ENCODE measurements at regions not wholly inside any gene's neighbourhood (a gene's known extent, or its start where the extent isn't known, plus 50 kb on each side); places are given as distances from the start of the nearest gene placed in this dataset.
"Not testable (repeated sequence)": the region's sequence is repeated elsewhere in the genome, so short reads cannot be mapped to it uniquely, and the experiment has no call there.

DNA sequence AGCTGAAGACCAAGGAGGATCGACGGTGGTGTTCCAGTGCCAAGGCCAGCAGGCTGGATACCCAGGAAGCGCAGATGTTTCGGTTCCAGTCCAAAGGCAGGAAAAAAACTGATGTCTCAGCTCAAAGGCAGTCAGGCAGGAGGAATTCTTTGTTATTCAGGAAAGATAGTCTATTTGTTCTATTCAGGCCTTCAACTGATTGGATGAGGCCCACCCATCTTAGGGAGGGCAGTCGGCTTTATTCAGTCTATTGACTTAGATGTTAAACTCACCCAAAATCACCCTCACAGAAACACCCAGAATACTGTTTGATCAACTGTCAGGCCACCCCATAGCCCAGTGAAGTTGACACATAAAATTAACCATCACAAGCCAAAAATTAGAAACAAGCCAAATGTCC, 63.9 kb upstream of the SMURF2 start:
- H2AFZ ChIP-seq (ENCODE audit: low read length); DNase-seq (ENCODE audit: low spot score); H3K4me3 ChIP-seq (replicated peaks in 1 of 3; ENCODE audit: insufficient read depth in 1 of 3, low read depth in 2 of 3, low read length in 3 of 3); H3K27ac ChIP-seq (ENCODE audit: extremely low read length, insufficient read depth, low read length); POLR2A ChIA-PET; H3K9me3 ChIP-seq (ENCODE audit: low read length); H4K20me1 ChIP-seq (ENCODE audit: insufficient read depth, low read length); in situ Hi-C loops (cut with HindIII; ENCODE audit: extremely low pct_ligation_motif_present, low pct_unique_long_range_greater_than_20kb); H3K79me2 ChIP-seq (ENCODE audit: insufficient read depth, low read length); H3K27me3 ChIP-seq (ENCODE audit: control insufficient read depth in 1 of 2, insufficient read depth in 2 of 2, low read length in 2 of 2); H3K36me3 ChIP-seq (replicated peaks in 1 of 2; ENCODE audit: control insufficient read depth in 1 of 2, insufficient read depth in 2 of 2, low read length in 2 of 2); H3K4me2 ChIP-seq (ENCODE audit: low read depth, low read length); intact Hi-C loops (cut with micrococcal nuclease; ENCODE audit: unreplicated experiment); BruUV-seq (replicated peaks); ATAC-seq; H3K9ac ChIP-seq (ENCODE audit: insufficient read depth, low read depth, low read length): not testable (repeated sequence)
- peak; percentile 60 for FAIRE-seq
- WGBS (ENCODE audit: low lambda C conversion rate): 93% methylated on average over 5 of the region's 5 CpGs
- CTCF ChIA-PET (ENCODE audit: low intra/inter-chr PET ratio, low total read pairs): interaction anchor here (0.7 kb wide), 1 partner anchor 308 kb away, joined by 3 read pairs; no protein-coding TSS in a partner anchor
- H3K4me1 ChIP-seq (ENCODE audit: insufficient read depth, low read length): peaks cover 24% of the 10 kb centered on the region

DNA sequence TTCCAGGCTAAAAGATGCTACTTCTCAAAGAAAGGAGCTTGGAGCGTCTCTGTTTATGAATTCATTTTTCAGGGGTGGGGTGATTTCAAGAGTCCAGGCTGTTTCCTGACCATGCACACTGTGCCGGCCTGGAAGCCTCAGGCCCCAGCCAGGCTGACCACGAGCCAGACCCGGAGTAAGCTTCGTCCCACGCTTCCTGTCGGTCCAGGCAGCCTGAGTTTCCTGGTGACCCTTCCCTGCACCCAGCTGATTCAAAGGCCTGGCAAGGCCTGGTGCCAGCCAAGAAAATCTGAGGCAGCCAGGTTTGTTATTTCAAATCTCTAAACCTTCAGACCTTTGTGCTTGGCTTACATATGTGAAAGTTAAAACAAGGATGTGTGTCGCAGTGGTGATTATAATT, 62.1 kb upstream of the SMURF2 start:
- H2AFZ ChIP-seq (ENCODE audit: low read length); FAIRE-seq; H3K27me3 ChIP-seq (ENCODE audit: control insufficient read depth in 1 of 2, insufficient read depth in 2 of 2, low read length in 2 of 2); H3K36me3 ChIP-seq (replicated peaks in 1 of 2; ENCODE audit: control insufficient read depth in 1 of 2, insufficient read depth in 2 of 2, low read length in 2 of 2); H3K27ac ChIP-seq (ENCODE audit: extremely low read length, insufficient read depth, low read length); in situ Hi-C loops (cut with HindIII; ENCODE audit: extremely low pct_ligation_motif_present, low pct_unique_long_range_greater_than_20kb); H3K79me2 ChIP-seq (ENCODE audit: insufficient read depth, low read length); BruUV-seq (replicated peaks); H3K9me3 ChIP-seq (ENCODE audit: low read length); H3K4me3 ChIP-seq (replicated peaks in 1 of 3; ENCODE audit: insufficient read depth in 1 of 3, low read depth in 2 of 3, low read length in 3 of 3); H3K9ac ChIP-seq (ENCODE audit: insufficient read depth, low read depth, low read length); POLR2A ChIA-PET; H4K20me1 ChIP-seq (ENCODE audit: insufficient read depth, low read length); DNase-seq (ENCODE audit: low spot score); CTCF ChIA-PET (ENCODE audit: low intra/inter-chr PET ratio, low total read pairs); intact Hi-C loops (cut with micrococcal nuclease; ENCODE audit: unreplicated experiment): not testable (repeated sequence)
- 47% methylated on average over 8 of the region's 8 CpGs for WGBS (ENCODE audit: low lambda C conversion rate)
- Histone ChIP-seq H3K4me1 (ENCODE audit: insufficient read depth, low read length) (peaks cover 29% of the 10 kb centered on the region), H3K4me2 (ENCODE audit: low read depth, low read length) (peak overlapping the region; percentile 36; the same call in 1 of the 2 replicates)
- TF ChIP-seq, protein P1, sequence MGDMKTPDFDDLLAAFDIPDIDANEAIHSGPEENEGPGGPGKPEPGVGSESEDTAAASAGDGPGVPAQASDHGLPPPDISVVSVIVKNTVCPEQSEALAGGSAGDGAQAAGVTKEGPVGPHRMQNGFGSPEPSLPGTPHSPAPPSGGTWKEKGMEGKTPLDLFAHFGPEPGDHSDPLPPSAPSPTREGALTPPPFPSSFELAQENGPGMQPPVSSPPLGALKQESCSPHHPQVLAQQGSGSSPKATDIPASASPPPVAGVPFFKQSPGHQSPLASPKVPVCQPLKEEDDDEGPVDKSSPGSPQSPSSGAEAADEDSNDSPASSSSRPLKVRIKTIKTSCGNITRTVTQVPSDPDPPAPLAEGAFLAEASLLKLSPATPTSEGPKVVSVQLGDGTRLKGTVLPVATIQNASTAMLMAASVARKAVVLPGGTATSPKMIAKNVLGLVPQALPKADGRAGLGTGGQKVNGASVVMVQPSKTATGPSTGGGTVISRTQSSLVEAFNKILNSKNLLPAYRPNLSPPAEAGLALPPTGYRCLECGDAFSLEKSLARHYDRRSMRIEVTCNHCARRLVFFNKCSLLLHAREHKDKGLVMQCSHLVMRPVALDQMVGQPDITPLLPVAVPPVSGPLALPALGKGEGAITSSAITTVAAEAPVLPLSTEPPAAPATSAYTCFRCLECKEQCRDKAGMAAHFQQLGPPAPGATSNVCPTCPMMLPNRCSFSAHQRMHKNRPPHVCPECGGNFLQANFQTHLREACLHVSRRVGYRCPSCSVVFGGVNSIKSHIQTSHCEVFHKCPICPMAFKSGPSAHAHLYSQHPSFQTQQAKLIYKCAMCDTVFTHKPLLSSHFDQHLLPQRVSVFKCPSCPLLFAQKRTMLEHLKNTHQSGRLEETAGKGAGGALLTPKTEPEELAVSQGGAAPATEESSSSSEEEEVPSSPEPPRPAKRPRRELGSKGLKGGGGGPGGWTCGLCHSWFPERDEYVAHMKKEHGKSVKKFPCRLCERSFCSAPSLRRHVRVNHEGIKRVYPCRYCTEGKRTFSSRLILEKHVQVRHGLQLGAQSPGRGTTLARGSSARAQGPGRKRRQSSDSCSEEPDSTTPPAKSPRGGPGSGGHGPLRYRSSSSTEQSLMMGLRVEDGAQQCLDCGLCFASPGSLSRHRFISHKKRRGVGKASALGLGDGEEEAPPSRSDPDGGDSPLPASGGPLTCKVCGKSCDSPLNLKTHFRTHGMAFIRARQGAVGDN (CRISPR knock-in tag; IDR thresholded peaks at IDR 0.05): peak; percentile 18; the same call in 1 of the 2 replicates
- TF ChIP-seq, protein P2, sequence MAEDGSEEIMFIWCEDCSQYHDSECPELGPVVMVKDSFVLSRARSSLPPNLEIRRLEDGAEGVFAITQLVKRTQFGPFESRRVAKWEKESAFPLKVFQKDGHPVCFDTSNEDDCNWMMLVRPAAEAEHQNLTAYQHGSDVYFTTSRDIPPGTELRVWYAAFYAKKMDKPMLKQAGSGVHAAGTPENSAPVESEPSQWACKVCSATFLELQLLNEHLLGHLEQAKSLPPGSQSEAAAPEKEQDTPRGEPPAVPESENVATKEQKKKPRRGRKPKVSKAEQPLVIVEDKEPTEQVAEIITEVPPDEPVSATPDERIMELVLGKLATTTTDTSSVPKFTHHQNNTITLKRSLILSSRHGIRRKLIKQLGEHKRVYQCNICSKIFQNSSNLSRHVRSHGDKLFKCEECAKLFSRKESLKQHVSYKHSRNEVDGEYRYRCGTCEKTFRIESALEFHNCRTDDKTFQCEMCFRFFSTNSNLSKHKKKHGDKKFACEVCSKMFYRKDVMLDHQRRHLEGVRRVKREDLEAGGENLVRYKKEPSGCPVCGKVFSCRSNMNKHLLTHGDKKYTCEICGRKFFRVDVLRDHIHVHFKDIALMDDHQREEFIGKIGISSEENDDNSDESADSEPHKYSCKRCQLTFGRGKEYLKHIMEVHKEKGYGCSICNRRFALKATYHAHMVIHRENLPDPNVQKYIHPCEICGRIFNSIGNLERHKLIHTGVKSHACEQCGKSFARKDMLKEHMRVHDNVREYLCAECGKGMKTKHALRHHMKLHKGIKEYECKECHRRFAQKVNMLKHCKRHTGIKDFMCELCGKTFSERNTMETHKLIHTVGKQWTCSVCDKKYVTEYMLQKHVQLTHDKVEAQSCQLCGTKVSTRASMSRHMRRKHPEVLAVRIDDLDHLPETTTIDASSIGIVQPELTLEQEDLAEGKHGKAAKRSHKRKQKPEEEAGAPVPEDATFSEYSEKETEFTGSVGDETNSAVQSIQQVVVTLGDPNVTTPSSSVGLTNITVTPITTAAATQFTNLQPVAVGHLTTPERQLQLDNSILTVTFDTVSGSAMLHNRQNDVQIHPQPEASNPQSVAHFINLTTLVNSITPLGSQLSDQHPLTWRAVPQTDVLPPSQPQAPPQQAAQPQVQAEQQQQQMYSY (CRISPR knock-in tag; IDR thresholded peaks at IDR 0.05): peak; percentile 62; the same call in 1 of the 2 replicates
- ATAC-seq: peak; percentile 12; the same call in 1 of the 3 replicates

All from HepG2 (cell line).